Ectodermal cell (in vitro differentiated cells): ENCODE measurements at regions not wholly inside any gene's neighbourhood (a gene's known extent, or its start where the extent isn't known, plus 50 kb on each side); places are given as distances from the start of the nearest gene placed in this dataset.

Experiments used
- H3K27ac ChIP-seq: 2 replicates; pipeline ENCODE4 v1.7.0; 2013; ENCODE audit warnings: mild to moderate bottlenecking, low read depth, low read length; ENCODE audit not compliant: insufficient read depth, poor library complexity, severe bottlenecking
- H3K27me3 ChIP-seq: 2 replicates; pipeline ENCODE4 v1.7.0; 2013; ENCODE audit warnings: mild to moderate bottlenecking, low read length; ENCODE audit not compliant: insufficient read depth, control insufficient read depth, poor library complexity, severe bottlenecking
- H3K36me3 ChIP-seq: one replicate; pipeline ENCODE4 v1.7.0; 2013; ENCODE audit warnings: low read length; ENCODE audit not compliant: control insufficient read depth, insufficient read depth
- H3K4me1 ChIP-seq: one replicate; pipeline ENCODE4 v1.7.0; 2013; ENCODE audit warnings: low read length; ENCODE audit not compliant: control insufficient read depth, insufficient read depth
- H3K4me3 ChIP-seq: 2 replicates; pipeline ENCODE4 v1.7.0; 2013; ENCODE audit warnings: low read depth, low read length, control low read depth; ENCODE audit not compliant: insufficient read depth
- H3K9me3 ChIP-seq: 2 replicates; pipeline ENCODE4 v1.7.0; 2013; ENCODE audit warnings: mild to moderate bottlenecking, low read length, moderate library complexity; ENCODE audit not compliant: control insufficient read depth
- WGBS, 2 experiments: methylation state at CpG; one replicate each; pipeline ENCODE4 v1.1.7; 2013; ENCODE audit warnings: missing lambda C conversion rate in 2 of 2; 5-methylcytosine and 5-hydroxymethylcytosine counted together

GRCh38 chr16:52618753-52619497, 72.0 kb upstream of the TOX3 start:
- Histone ChIP-seq H3K36me3 (no peaks in the 10 kb centered on the region), H3K4me1 (no peaks in the 10 kb centered on the region), H3K27ac (no peak overlapping the region), H3K4me3 (no peak overlapping the region), H3K9me3 (no peaks in the 10 kb centered on the region), H3K27me3 (no peaks in the 10 kb centered on the region)
- WGBS, 2 experiments = 80 to 83% methylated on average over 3 of the region's 3 CpGs

- Histone ChIP-seq H3K4me3 (no peak overlapping the region), H3K36me3 (no peaks in the 10 kb centered on the region), H3K27ac (no peak overlapping the region), H3K4me1 (no peaks in the 10 kb centered on the region), H3K27me3 (no peaks in the 10 kb centered on the region), H3K9me3 (no peaks in the 10 kb centered on the region)
- 64 to 66% methylated on average over 3 of the region's 3 CpGs for WGBS, 2 experiments
These were observed 70.6 kb upstream of the TOX3 start for GRCh38 chr16:52617591-52617990.

- Histone ChIP-seq H3K27me3 (no peaks in the 10 kb centered on the region), H3K4me1 (no peaks in the 10 kb centered on the region), H3K27ac (no peak overlapping the region), H3K4me3 (no peak overlapping the region), H3K9me3 (no peaks in the 10 kb centered on the region), H3K36me3 (no peaks in the 10 kb centered on the region)
- WGBS, 2 experiments = 96 to 97% methylated on average over 2 of the region's 2 CpGs
These were observed 66.6 kb upstream of the TOX3 start for GRCh38 chr16:52613508-52613907.

GRCh38 chr16:52611817-52612673, 65.1 kb upstream of the TOX3 start:
- 92 to 94% methylated on average over 9 of the region's 9 CpGs for WGBS, 2 experiments
- H3K9me3 ChIP-seq = no peaks in the 10 kb centered on the region
- no peaks in the 10 kb centered on the region for H3K27me3 ChIP-seq
- no peaks in the 10 kb centered on the region for H3K4me1 ChIP-seq
- H3K4me3 ChIP-seq = no peak overlapping the region
- H3K27ac ChIP-seq = no peak overlapping the region
- no peaks in the 10 kb centered on the region for H3K36me3 ChIP-seq

GRCh38 chr16:52603015-52603414, 56.1 kb upstream of the TOX3 start:
- Histone ChIP-seq H3K27me3 (no peaks in the 10 kb centered on the region), H3K4me3 (no peak overlapping the region), H3K27ac (no peak overlapping the region), H3K4me1 (no peaks in the 10 kb centered on the region), H3K9me3 (no peaks in the 10 kb centered on the region), H3K36me3 (no peaks in the 10 kb centered on the region)
- 95 to 97% methylated on average over 1 of the region's 1 CpG for WGBS, 2 experiments

GRCh38 chr16:52597772-52598483, 51.0 kb upstream of the TOX3 start:
- 79 to 84% methylated on average over 5 of the region's 5 CpGs for WGBS, 2 experiments

GRCh38 chr16:52597073-52597771, 50.3 kb upstream of the TOX3 start:
- Histone ChIP-seq H3K4me3 (no peak overlapping the region), H3K9me3 (no peaks in the 10 kb centered on the region), H3K36me3 (no peaks in the 10 kb centered on the region), H3K27me3 (no peaks in the 10 kb centered on the region), H3K4me1 (no peaks in the 10 kb centered on the region), H3K27ac (no peak overlapping the region)
- WGBS, 2 experiments = 84 to 92% methylated on average over 3 of the region's 3 CpGs

More at GRCh38 chr16:52597772-52598483, 51.0 kb upstream of the TOX3 start:
- no peaks in the 10 kb centered on the region for H3K9me3 ChIP-seq
- no peak overlapping the region for H3K4me3 ChIP-seq
- no peak overlapping the region for H3K27ac ChIP-seq
- no peaks in the 10 kb centered on the region for H3K4me1 ChIP-seq
- H3K27me3 ChIP-seq = no peaks in the 10 kb centered on the region
- no peaks in the 10 kb centered on the region for H3K36me3 ChIP-seq
